Colonic mucosa (tissue), 4 donors: ENCODE measurements at regions not wholly inside any gene's neighbourhood (a gene's known extent, or its start where the extent isn't known, plus 50 kb on each side); places are given as distances from the start of the nearest gene placed in this dataset.

ENCODE experiments used
- DNase-seq: peaks from one replicate; pipeline ENCODE4 v3.0.0-alpha.2; 2020
- H3K27ac ChIP-seq: fragments of 200-600 bp; one replicate; pipeline ENCODE4 v1.8.0; 2021
- H3K27me3 ChIP-seq: fragments of 200-600 bp; one replicate; pipeline ENCODE4 v1.8.0; 2021
- H3K36me3 ChIP-seq: fragments of 200-600 bp; one replicate; pipeline ENCODE4 v1.8.0; 2021
- H3K4me1 ChIP-seq: fragments of 200-600 bp; one replicate; pipeline ENCODE4 v1.8.0; 2021; ENCODE audit warnings: mild to moderate bottlenecking
- H3K4me3 ChIP-seq: fragments of 200-600 bp; one replicate; pipeline ENCODE4 v1.8.0; 2021
- H3K9ac ChIP-seq, 2 donors: one replicate each; pipeline ENCODE4 v1.7.0; 2013; ENCODE audit warnings: control low read depth in 2 of 2, low read depth in 2 of 2, low read length in 2 of 2
- H3K9me3 ChIP-seq: fragments of 200-600 bp; one replicate; pipeline ENCODE4 v1.8.0; 2021
- intact Hi-C: fragments of 100-400 bp; cut with DNase I; formaldehyde crosslinking; loops from one replicate; pipeline ENCODE4 v1.14.1; 2022
- TF ChIP-seq, protein P1 (sequence below): fragments of 200-600 bp; IDR thresholded peaks from one replicate; pipeline ENCODE4 v1.8.0; 2022; ENCODE audit warnings: antibody characterized with exemption, mild to moderate bottlenecking
- donor health status: healthy.
- donor health status: DM: no; HTN: no; CAD: no.
- donor health status: DM: no; HTN: no; CAD: no.

DNA sequence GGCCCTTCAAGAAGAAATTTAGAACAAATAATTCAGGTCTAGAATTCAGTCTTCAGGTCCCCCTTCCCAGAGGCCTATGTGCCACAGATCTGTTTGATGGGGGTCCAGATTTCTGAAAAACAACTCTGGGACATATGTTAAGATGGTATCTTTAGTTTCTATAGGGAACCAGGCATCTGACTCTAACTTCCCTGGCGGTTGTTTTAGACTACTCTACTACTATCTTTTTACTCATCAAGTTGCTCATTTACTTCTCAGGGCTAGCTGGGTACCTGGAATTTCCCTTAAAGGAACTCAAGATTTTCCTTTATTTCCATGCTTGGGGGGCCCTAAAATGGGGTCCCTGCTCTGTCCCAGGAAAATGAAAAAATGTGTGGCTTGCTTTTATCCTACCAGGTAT, 114.7 kb upstream of the RAB6C start:
- Histone ChIP-seq H3K4me3 (no peak overlapping the region), H3K36me3 (no peaks in the 10 kb centered on the region), H3K4me1 (no peaks in the 10 kb centered on the region), H3K27ac (no peak overlapping the region), H3K9ac (no peak overlapping the region), H3K9me3 (no peaks in the 10 kb centered on the region), H3K27me3 (no peaks in the 10 kb centered on the region)
- TF ChIP-seq, protein P1, sequence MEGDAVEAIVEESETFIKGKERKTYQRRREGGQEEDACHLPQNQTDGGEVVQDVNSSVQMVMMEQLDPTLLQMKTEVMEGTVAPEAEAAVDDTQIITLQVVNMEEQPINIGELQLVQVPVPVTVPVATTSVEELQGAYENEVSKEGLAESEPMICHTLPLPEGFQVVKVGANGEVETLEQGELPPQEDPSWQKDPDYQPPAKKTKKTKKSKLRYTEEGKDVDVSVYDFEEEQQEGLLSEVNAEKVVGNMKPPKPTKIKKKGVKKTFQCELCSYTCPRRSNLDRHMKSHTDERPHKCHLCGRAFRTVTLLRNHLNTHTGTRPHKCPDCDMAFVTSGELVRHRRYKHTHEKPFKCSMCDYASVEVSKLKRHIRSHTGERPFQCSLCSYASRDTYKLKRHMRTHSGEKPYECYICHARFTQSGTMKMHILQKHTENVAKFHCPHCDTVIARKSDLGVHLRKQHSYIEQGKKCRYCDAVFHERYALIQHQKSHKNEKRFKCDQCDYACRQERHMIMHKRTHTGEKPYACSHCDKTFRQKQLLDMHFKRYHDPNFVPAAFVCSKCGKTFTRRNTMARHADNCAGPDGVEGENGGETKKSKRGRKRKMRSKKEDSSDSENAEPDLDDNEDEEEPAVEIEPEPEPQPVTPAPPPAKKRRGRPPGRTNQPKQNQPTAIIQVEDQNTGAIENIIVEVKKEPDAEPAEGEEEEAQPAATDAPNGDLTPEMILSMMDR = no peak
- no peak for DNase-seq
- intact Hi-C loops = no loop called here

DNA sequence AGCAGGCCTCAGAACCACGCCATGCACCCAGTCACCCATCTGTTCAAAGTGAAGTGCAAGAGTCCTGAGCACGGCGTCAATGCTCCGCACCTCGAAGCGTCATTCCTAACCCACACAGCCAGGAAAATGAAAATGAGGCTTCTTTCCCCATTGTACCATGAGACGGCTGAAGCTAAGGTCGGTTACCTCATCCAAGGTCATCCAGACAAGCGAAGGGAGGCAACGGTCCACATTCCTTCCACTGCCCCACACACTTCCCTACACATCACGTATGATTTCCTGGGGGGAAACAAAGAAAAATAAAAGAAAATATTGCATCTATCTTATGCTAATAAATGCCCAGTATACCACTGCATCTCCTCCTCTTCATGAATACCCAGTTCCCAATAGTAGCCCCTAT, 113.5 kb upstream of the RAB6C start:
- TF ChIP-seq, protein P1 = no peak
- Histone ChIP-seq H3K27me3 (no peaks in the 10 kb centered on the region), H3K4me1 (no peaks in the 10 kb centered on the region), H3K9ac (no peak overlapping the region), H3K4me3 (no peak overlapping the region), H3K36me3 (no peaks in the 10 kb centered on the region), H3K9me3 (no peaks in the 10 kb centered on the region), H3K27ac (no peak overlapping the region)
- intact Hi-C loops = no loop called here
- DNase-seq = no peak

DNA sequence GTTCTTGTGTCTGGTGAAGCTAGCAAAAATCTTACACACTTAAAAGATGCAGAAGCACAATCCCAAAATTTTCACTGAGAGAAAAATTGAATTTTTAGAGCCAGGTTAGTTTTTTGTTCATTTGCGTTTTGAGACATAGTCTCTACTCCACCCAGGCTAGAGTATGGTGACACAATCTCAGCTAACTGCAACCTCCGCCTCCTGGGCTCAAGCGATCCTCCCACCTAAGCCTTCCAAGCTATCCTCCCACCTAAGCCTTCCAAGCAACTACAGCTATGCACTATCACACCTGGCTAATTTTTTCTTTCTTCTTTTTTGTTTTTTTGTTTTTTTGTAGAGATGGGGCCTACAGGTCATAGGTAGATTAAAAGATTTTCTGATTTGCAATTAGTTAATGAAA, 113.1 kb upstream of the RAB6C start:
- Histone ChIP-seq H3K36me3 (no peaks in the 10 kb centered on the region), H3K27me3 (no peaks in the 10 kb centered on the region), H3K4me1 (no peaks in the 10 kb centered on the region), H3K4me3 (no peak overlapping the region), H3K27ac (no peak overlapping the region), H3K9me3 (no peaks in the 10 kb centered on the region), H3K9ac (no peak overlapping the region)
- no peak for DNase-seq
- TF ChIP-seq, protein P1 = no peak
- intact Hi-C loops = no loop called here

DNA sequence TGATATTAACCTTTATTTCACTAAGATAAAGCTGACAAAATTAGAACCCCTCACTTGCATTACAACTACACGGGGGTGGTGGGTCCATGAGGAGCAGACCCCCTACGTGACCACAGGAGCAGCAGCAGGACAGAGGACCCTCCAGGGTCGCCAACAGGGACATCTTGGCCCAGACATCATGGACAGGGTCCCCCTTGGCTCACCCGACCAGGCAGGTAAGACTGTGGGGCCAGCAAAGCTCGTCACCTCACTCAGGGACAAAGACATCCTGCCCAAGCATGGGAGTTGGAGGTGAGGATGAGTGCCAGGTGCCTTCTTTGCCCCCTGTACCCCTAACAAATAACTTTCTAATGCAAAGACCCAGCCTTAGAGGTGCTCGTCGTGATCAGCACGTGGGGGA, 111.3 kb upstream of the RAB6C start:
- Histone ChIP-seq H3K9ac (no peak overlapping the region), H3K4me3 (no peak overlapping the region), H3K27ac (no peak overlapping the region), H3K4me1 (no peaks in the 10 kb centered on the region), H3K36me3 (no peaks in the 10 kb centered on the region), H3K9me3 (no peaks in the 10 kb centered on the region), H3K27me3 (no peaks in the 10 kb centered on the region)
- TF ChIP-seq, protein P1 = no peak
- intact Hi-C loops = no loop called here
- DNase-seq = no peak

DNA sequence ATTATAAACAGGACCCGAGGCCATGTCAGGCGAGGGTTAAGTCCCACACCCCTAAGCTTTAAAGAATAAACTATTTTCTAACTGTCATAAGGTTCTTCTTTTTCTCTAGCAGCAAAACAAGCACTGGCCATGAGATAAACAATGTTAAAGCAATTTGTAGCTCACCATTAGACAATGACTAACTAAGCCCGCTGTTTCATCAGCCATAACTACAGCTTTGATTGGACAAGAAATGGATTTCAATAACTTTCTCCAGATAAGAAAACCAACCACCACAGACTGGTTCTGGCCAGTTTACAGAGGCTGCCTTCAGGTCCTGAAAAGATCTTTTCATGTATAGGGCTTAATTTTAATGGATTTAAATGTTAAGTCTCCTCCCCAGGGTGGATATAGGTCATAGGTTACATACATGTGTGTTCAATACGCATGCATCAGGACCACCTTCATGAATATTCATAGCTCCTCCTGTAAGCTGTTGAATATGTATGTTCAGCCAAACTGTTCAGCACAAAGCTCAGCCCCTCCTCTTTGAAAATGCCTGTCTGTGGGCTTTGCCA, 108.7 kb upstream of the RAB6C start:
- intact Hi-C loops = no loop called here

More for the DNA sequence above, 108.7 kb upstream of the RAB6C start:
- Histone ChIP-seq H3K27me3 (no peaks in the 10 kb centered on the region), H3K4me1 (no peaks in the 10 kb centered on the region), H3K36me3 (no peaks in the 10 kb centered on the region), H3K27ac (no peak overlapping the region), H3K9me3 (no peaks in the 10 kb centered on the region), H3K4me3 (no peak overlapping the region), H3K9ac (no peak overlapping the region)
- no peak for DNase-seq
- TF ChIP-seq, protein P1 = no peak
